Trophoblast cell (in vitro differentiated cells and primary cell): ENCODE measurements at regions not wholly inside any gene's neighbourhood (a gene's known extent, or its start where the extent isn't known, plus 50 kb on each side); places are given as distances from the start of the nearest gene placed in this dataset.

Experiments
- DNase-seq, 2 donors: peaks; one replicate each; pipeline ENCODE4 v3.0.0-alpha.2; 2016
- H2AFZ ChIP-seq: 2 replicates; pipeline ENCODE4 v1.6.1; 2013; ENCODE audit warnings: low read length, moderate library complexity, mild to moderate bottlenecking; ENCODE audit not compliant: insufficient read depth, poor library complexity
- H2AK5ac ChIP-seq: 2 replicates; pipeline ENCODE4 v1.6.1; 2013; ENCODE audit warnings: mild to moderate bottlenecking, low read length
- H2BK120ac ChIP-seq: 2 replicates; pipeline ENCODE4 v1.6.1; 2013; ENCODE audit warnings: low read length, mild to moderate bottlenecking, moderate library complexity; ENCODE audit not compliant: insufficient read depth, poor library complexity
- H2BK12ac ChIP-seq: 2 replicates; pipeline ENCODE4 v1.6.1; 2013; ENCODE audit warnings: mild to moderate bottlenecking, low read length, moderate library complexity
- H2BK5ac ChIP-seq: 2 replicates; pipeline ENCODE4 v1.6.1; 2013; ENCODE audit warnings: low read length, low read depth, moderate library complexity, mild to moderate bottlenecking; ENCODE audit not compliant: poor library complexity
- H3K14ac ChIP-seq: 2 replicates; pipeline ENCODE4 v1.6.1; 2013; ENCODE audit warnings: mild to moderate bottlenecking, low read length
- H3K18ac ChIP-seq: 2 replicates; pipeline ENCODE4 v1.6.1; 2013; ENCODE audit warnings: mild to moderate bottlenecking, low read length
- H3K23ac ChIP-seq: 2 replicates; pipeline ENCODE4 v1.6.1; 2013; ENCODE audit warnings: low read length
- H3K27ac ChIP-seq: 2 replicates; pipeline ENCODE4 v1.5.1; 2013; ENCODE audit warnings: low read depth, mild to moderate bottlenecking, inconsistent platforms, low read length, moderate library complexity
- H3K27me3 ChIP-seq: 2 replicates; pipeline ENCODE4 v1.6.1; 2013; ENCODE audit warnings: inconsistent platforms, mild to moderate bottlenecking, low read length, moderate library complexity; ENCODE audit not compliant: insufficient read depth
- H3K36me3 ChIP-seq, 2 experiments: 1 replicate in 1 of 2; 2 replicates in 1 of 2; pipeline ENCODE4 v1.6.1; 2013; ENCODE audit warnings: low read length in 2 of 2, mild to moderate bottlenecking in 2 of 2, moderate library complexity in 1 of 2; ENCODE audit not compliant: insufficient read depth in 2 of 2, control insufficient read depth in 1 of 2
- H3K4ac ChIP-seq: 2 replicates; pipeline ENCODE4 v1.6.1; 2013; ENCODE audit warnings: low read depth, mild to moderate bottlenecking, low read length, moderate library complexity
- H3K4me1 ChIP-seq, 2 experiments: 1 replicate in 1 of 2; 2 replicates in 1 of 2; pipeline ENCODE4 v1.6.1; 2013; ENCODE audit warnings: low read length in 2 of 2, mild to moderate bottlenecking in 2 of 2, moderate library complexity in 1 of 2; ENCODE audit not compliant: insufficient read depth in 2 of 2, control insufficient read depth in 1 of 2
- H3K4me2 ChIP-seq: 2 replicates; pipeline ENCODE4 v1.6.1; 2013; ENCODE audit warnings: inconsistent platforms, mild to moderate bottlenecking, low read length, moderate library complexity
- H3K4me3 ChIP-seq: 2 replicates; pipeline ENCODE4 v1.5.1; 2013; ENCODE audit warnings: mild to moderate bottlenecking, low read depth, low read length, inconsistent platforms
- H3K79me1 ChIP-seq: one replicate; pipeline ENCODE4 v1.6.1; 2013; ENCODE audit warnings: low read length
- H3K79me2 ChIP-seq: 2 replicates; pipeline ENCODE4 v1.6.1; 2013; ENCODE audit warnings: low read length, mild to moderate bottlenecking; ENCODE audit not compliant: control insufficient read depth, insufficient read depth, poor library complexity
- H3K9ac ChIP-seq: 2 replicates; pipeline ENCODE4 v1.6.1; 2013; ENCODE audit warnings: mild to moderate bottlenecking, low read length
- H3K9me3 ChIP-seq: 2 replicates; pipeline ENCODE4 v1.6.1; 2013; ENCODE audit warnings: low read depth, mild to moderate bottlenecking, control low read depth, inconsistent platforms, low read length; ENCODE audit not compliant: insufficient read depth
- H4K12ac ChIP-seq: 2 replicates; pipeline ENCODE4 v1.6.1; 2013; ENCODE audit warnings: low read depth, mild to moderate bottlenecking, low read length, moderate library complexity
- H4K8ac ChIP-seq: 2 replicates; pipeline ENCODE4 v1.6.1; 2013; ENCODE audit warnings: low read depth, mild to moderate bottlenecking, low read length, moderate library complexity
- H4K91ac ChIP-seq: one replicate; pipeline ENCODE4 v1.6.1; 2013; ENCODE audit warnings: low read depth, mild to moderate bottlenecking, low read length, moderate library complexity
- WGBS: extraction: QIAGEN DNeasy Blood & Tissue Kit; methylation state at CpG from one replicate; pipeline ENCODE4 v1.1.7; 2013; ENCODE audit warnings: missing lambda C conversion rate; ENCODE audit not compliant: insufficient read length, insufficient coverage; ENCODE audit errors: extremely low coverage; 5-methylcytosine and 5-hydroxymethylcytosine counted together

DNA sequence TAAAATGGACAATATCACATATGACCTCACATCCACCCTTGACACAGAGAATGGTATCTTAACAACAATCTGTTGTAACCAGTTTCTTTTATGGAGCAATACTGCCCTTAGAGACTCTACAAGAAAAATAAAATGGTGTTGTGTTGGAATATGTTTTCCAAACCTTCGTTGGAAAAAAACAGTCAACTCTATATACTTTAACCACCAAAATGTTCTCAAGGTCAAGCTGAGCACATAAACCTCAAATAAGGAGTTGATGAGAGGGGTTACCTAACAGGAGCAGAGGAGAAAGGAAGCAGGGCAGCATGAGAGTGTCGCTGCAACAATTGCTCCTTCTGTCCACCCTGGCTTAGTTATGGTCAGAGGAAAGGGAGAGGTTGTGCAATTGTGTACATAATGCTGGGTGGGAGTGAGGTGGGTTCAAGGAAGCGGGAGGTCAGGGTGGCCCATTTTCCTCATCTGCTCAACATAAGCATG, 179.2 kb upstream of the BMP4 start:
- no peak overlapping the region for H3K18ac ChIP-seq
- H3K23ac ChIP-seq: no peak overlapping the region
- H3K27me3 ChIP-seq: no peaks in the 10 kb centered on the region
- no peak overlapping the region for H4K8ac ChIP-seq
- H3K4me1 ChIP-seq: no peaks in the 10 kb centered on the region
- no peak overlapping the region for H2AK5ac ChIP-seq
- H3K9ac ChIP-seq: no peak overlapping the region
- H3K79me2 ChIP-seq: no peaks in the 10 kb centered on the region
- no peak overlapping the region for H2BK120ac ChIP-seq
- no peak overlapping the region for H3K14ac ChIP-seq
- H2BK5ac ChIP-seq: no peak overlapping the region
- H4K91ac ChIP-seq: no peak overlapping the region
- peak in 1 of 2 donors; percentile 61 for DNase-seq
- no peak overlapping the region for H2BK12ac ChIP-seq
- no peak overlapping the region for H3K4me2 ChIP-seq
- H3K9me3 ChIP-seq: no peaks in the 10 kb centered on the region
- H2AFZ ChIP-seq: no peak overlapping the region
- no CpG with 5 or more reads among the region's 3 CpGs for WGBS
- no peak overlapping the region for H3K4me3 ChIP-seq
- no peaks in the 10 kb centered on the region for H3K36me3 ChIP-seq
- H4K12ac ChIP-seq: no peak overlapping the region
- no peak overlapping the region for H3K4ac ChIP-seq
- no peaks in the 10 kb centered on the region for H3K79me1 ChIP-seq
- no peak overlapping the region for H3K27ac ChIP-seq

DNA sequence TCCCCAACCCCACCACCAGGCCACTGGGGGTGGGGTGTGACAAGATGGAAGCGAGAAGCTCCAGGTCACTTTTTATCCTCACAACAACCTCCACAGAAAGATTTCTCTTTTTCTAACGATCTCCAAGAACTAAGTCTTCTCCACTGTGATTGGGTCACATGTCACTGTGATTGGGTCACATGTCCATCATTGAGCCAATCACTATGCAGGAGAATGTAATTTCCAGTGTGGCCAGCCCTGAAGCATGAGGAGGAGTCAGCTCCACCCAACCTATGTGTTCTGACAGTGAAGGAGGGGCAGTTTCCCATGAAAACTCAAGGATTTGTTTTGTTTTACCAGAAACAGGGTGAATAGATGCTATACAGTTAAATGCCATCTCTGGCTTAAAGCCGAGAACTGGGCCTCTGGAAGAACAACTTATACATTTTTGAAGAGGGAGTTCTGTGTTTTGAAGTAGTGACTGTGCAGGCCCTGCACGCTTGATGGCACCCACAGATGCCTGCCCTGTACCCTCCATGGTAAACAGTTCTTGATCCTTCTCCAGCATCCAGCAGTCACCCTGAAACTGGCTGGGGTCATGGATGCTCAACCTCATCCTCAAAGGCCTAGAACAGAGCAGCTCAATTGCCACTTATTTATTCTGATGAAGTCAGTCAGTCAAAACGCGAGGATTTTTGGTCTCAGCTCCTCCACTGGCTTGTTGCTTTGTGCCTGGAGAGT, 180.4 kb upstream of the BMP4 start:
- Histone ChIP-seq H3K9me3 (no peaks in the 10 kb centered on the region), H3K79me1 (no peaks in the 10 kb centered on the region), H3K36me3 (no peaks in the 10 kb centered on the region), H3K4me3 (no peak overlapping the region), H3K4ac (no peak overlapping the region), H2BK5ac (no peak overlapping the region), H2BK120ac (no peak overlapping the region), H2AK5ac (no peak overlapping the region), H3K4me2 (no peak overlapping the region), H3K27ac (no peak overlapping the region), H4K12ac (no peak overlapping the region), H3K9ac (no peak overlapping the region), H3K18ac (no peak overlapping the region), H4K91ac (no peak overlapping the region), H2BK12ac (no peak overlapping the region), H3K23ac (no peak overlapping the region), H3K27me3 (no peaks in the 10 kb centered on the region), H4K8ac (no peak overlapping the region), H3K14ac (no peak overlapping the region), H3K4me1 (no peaks in the 10 kb centered on the region), H3K79me2 (no peaks in the 10 kb centered on the region), H2AFZ (no peak overlapping the region)
- DNase-seq: no peak
- WGBS: no CpG with 5 or more reads among the region's 6 CpGs

DNA sequence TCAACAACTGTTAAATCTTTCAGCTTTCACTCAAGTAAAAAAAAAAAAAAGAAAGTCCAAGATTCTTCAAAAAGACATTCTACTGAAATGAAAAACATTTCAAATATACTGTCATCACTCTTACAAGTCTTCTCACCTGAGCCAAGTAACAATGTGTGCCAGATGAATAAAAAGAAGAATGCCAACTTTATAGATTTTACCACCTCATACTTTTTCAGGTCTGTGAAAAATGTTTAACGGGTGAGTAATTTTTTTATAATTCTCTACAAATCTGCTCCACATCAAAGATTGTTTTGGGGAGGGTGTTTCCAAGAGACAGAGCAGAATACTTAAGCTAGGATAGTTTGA, 181.0 kb upstream of the BMP4 start:
- Histone ChIP-seq H4K91ac (no peak overlapping the region), H3K9me3 (no peaks in the 10 kb centered on the region), H3K36me3 (no peaks in the 10 kb centered on the region), H3K27me3 (no peaks in the 10 kb centered on the region), H3K14ac (no peak overlapping the region), H3K79me1 (no peaks in the 10 kb centered on the region), H3K18ac (no peak overlapping the region), H3K9ac (no peak overlapping the region), H4K12ac (no peak overlapping the region), H4K8ac (no peak overlapping the region), H2BK5ac (no peak overlapping the region), H2AFZ (no peak overlapping the region), H3K79me2 (no peaks in the 10 kb centered on the region), H3K4me3 (no peak overlapping the region), H3K4me1 (no peaks in the 10 kb centered on the region), H3K4me2 (no peak overlapping the region), H3K4ac (no peak overlapping the region), H2BK12ac (no peak overlapping the region), H2BK120ac (no peak overlapping the region), H3K27ac (no peak overlapping the region), H2AK5ac (no peak overlapping the region), H3K23ac (no peak overlapping the region)
- WGBS: no CpG with 5 or more reads among the region's 1 CpG
- no peak for DNase-seq

DNA sequence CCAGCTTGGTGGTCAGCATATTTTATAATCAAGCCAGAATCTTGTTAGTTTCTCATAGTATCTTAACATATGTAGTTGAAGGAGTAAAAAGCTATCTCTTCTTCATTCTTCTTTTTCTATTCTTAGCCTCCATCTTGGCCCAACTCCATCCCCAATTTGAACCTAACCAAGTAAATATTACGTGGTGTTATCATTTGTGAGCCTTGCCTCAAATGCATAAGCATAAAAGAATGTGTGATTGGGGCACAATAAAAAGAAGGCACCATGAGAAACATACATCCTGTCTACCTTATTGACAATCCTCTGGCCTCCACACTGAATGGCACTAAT, 181.4 kb upstream of the BMP4 start:
- no peaks in the 10 kb centered on the region for H3K79me2 ChIP-seq
- H4K12ac ChIP-seq: no peak overlapping the region
- no peak overlapping the region for H3K14ac ChIP-seq
- no peaks in the 10 kb centered on the region for H3K9me3 ChIP-seq
- H4K91ac ChIP-seq: no peak overlapping the region
- H3K4me2 ChIP-seq: no peak overlapping the region
- no peak overlapping the region for H2AK5ac ChIP-seq
- no peak for DNase-seq
- no peak overlapping the region for H2BK120ac ChIP-seq
- no peak overlapping the region for H2BK12ac ChIP-seq
- no peak overlapping the region for H4K8ac ChIP-seq
- H3K4me1 ChIP-seq: no peaks in the 10 kb centered on the region
- no peaks in the 10 kb centered on the region for H3K36me3 ChIP-seq
- H3K18ac ChIP-seq: no peak overlapping the region
- H2AFZ ChIP-seq: no peak overlapping the region
- H3K27ac ChIP-seq: no peak overlapping the region
- H2BK5ac ChIP-seq: no peak overlapping the region
- H3K4ac ChIP-seq: no peak overlapping the region
- H3K79me1 ChIP-seq: no peaks in the 10 kb centered on the region
- H3K27me3 ChIP-seq: no peaks in the 10 kb centered on the region
- no peak overlapping the region for H3K4me3 ChIP-seq
- H3K23ac ChIP-seq: no peak overlapping the region
- WGBS: no CpG with 5 or more reads among the region's 1 CpG
- no peak overlapping the region for H3K9ac ChIP-seq
